Muscle of leg (tissue), 3 donors: ENCODE measurements at regions not wholly inside any gene's neighbourhood (a gene's known extent, or its start where the extent isn't known, plus 50 kb on each side); places are given as distances from the start of the nearest gene placed in this dataset.
"Not testable (repeated sequence)": the region's sequence is repeated elsewhere in the genome, so short reads cannot be mapped to it uniquely, and the experiment has no call there.

Source experiments
- DNase-seq: peaks from one replicate; pipeline ENCODE4 v3.0.0; 2013
- H3K27ac ChIP-seq: one replicate; pipeline ENCODE4 v1.5.1; 2013; ENCODE audit warnings: mild to moderate bottlenecking, low read length, control low read depth
- H3K27me3 ChIP-seq: one replicate; pipeline ENCODE4 v1.6.1; 2013; ENCODE audit warnings: low read length; ENCODE audit not compliant: control insufficient read depth, insufficient read depth
- H3K36me3 ChIP-seq: one replicate; pipeline ENCODE4 v1.6.1; 2013; ENCODE audit warnings: low read length; ENCODE audit not compliant: control insufficient read depth, insufficient read depth
- H3K4me1 ChIP-seq: one replicate; pipeline ENCODE4 v1.6.1; 2013; ENCODE audit warnings: low read length; ENCODE audit not compliant: control insufficient read depth, insufficient read depth
- H3K4me3 ChIP-seq: one replicate; pipeline ENCODE4 v1.5.1; 2013; ENCODE audit warnings: low read length, control low read depth
- H3K9me3 ChIP-seq: replicated peaks from 2 replicates; pipeline ENCODE4 v1.6.1; 2013; ENCODE audit warnings: low read depth, low read length; ENCODE audit not compliant: control insufficient read depth
- WGBS: methylation state at CpG from one replicate; pipeline ENCODE4 v1.1.5; 2013; ENCODE audit warnings: missing lambda C conversion rate; ENCODE audit not compliant: insufficient coverage; 5-methylcytosine and 5-hydroxymethylcytosine counted together

DNA sequence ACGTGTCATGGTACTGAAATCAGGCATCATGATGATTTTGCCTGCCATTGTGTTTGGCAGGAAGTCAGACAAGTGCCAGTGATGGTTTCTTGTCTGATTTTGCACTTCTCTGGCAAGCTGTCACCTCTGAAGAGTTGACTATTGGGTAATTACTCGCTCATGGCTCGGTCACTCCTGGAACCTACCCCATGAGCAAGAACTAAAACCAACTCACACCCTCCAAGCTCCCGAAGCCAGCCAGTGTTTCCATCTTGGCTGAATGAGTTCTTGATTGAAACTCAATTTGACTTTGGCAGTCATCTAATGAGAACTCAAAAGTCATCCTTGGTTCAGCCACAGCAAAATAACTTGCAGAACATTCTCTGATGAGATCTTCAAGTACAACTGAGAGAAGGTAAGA lies 103.4 kb downstream of the TBC1D26 start:
- WGBS: no CpG with 5 or more reads among the region's 4 CpGs
- DNase-seq, H3K36me3 ChIP-seq, H3K4me3 ChIP-seq, H3K27ac ChIP-seq, H3K4me1 ChIP-seq, H3K9me3 ChIP-seq, H3K27me3 ChIP-seq: not testable (repeated sequence)

DNA sequence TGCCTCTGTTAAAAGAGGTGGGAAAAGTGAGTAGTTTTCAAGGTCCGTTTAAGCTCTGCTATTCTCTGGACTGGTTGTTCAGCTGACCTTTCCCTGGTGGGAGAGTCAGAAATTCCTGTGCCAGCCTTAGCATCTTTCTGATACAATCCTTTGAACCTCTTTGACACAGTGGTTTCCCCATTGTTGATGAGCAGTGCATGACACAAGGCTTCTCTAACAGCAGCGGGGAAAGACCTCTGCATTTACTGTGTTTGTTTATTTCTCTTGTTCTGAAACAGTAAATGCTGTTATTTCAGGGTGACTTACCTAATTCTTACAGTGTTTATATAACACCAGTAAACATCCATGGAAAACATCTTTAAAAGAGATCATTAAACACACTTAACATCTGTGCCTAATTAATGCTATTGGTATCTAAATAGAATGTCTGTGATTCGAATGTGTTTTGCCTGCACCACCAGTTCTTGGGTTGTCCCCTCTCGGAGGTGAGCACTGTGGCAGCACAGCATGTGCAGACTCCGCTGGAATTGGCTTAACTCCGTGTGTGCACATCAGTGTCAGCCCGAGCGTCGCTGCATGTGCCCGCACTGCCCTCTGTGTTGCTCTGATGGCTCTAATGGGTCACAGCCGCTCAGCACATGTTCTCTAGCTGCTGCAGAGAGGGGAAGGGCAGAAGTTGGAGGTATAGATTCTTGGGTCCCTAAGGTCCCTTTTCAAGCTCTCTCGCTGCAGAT lies 104.3 kb downstream of the TBC1D26 start:
- H3K4me3 ChIP-seq, DNase-seq, H3K36me3 ChIP-seq, H3K9me3 ChIP-seq, H3K27me3 ChIP-seq, H3K27ac ChIP-seq, H3K4me1 ChIP-seq: not testable (repeated sequence)
- whole genome bisulfite sequencing: 90% methylated on average over 1 of the region's 12 CpGs

GRCh38 chr17:15836991-15837390 lies 104.9 kb downstream of the TBC1D26 start:
- WGBS: 54% methylated on average over 2 of the region's 5 CpGs
- not testable (repeated sequence) for H3K36me3 ChIP-seq, H3K9me3 ChIP-seq, H3K27me3 ChIP-seq, H3K27ac ChIP-seq, H3K4me1 ChIP-seq, DNase-seq, H3K4me3 ChIP-seq

DNA sequence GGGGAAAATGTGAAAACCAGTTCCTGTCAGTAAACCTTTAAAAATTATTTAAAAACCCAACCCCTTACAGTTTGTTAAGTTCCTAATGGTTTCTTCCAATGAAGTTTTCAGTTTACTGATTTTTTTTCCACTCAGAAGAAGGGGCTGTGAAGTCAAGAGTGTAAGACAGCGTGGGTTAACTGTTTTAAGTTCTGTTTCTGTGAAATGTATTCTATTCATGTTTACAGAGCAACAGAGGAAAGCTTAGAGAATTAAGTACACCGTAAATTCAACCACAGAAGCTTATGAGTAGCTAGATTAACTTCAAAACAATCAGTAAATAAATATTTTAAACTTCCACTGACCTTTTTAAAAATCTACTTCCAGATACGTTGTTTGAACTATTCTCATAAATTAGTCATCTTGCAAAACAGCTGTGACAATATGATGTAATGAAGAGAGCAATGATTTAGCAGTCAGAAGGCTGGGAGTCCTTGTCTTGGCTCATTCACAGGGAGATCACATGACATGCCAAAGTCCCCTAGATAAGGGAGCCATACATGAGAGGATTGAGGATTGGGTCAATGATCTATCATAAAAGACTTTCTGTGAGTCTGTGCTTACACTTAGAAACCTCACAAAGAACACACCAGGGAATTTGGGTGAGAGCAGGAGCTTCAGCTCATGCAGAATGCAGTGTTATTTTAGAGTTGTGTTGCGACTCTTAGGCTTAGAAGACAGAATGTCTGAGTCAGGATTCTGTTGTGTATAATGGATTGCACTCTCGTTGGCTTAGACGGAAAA lies 97.3 kb upstream of the ADORA2B start:
- WGBS: no CpG with 5 or more reads among the region's 6 CpGs
- H3K4me1 ChIP-seq, H3K27ac ChIP-seq, H3K36me3 ChIP-seq, H3K4me3 ChIP-seq, H3K9me3 ChIP-seq, H3K27me3 ChIP-seq: not testable (repeated sequence)
- DNase-seq: peak; percentile 11

DNA sequence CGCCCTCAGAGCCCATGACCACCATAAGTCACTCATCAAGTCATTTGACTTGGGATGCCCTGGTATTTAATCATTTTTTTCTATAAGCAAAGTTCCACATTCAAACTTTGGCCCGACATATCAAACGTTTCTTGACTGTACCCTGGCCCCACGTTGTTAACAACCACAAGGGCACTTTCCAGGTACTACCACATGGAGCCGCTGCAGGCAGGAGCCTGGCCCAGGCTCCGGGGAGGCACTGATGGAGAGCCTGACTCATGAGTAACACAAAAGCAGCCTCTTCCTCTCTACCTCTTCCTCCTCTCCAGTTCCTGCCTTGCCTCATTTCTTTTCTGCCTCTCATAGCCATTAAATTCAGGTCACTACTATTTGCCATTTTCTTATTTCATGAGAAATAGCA lies 95.9 kb upstream of the ADORA2B start:
- WGBS: no CpG with 5 or more reads among the region's 6 CpGs
- not testable (repeated sequence) for H3K4me1 ChIP-seq, H3K36me3 ChIP-seq, H3K4me3 ChIP-seq, H3K9me3 ChIP-seq, H3K27ac ChIP-seq, H3K27me3 ChIP-seq
- peak; percentile 14 for DNase-seq

- H3K4me1 ChIP-seq, H3K27ac ChIP-seq, H3K27me3 ChIP-seq, H3K36me3 ChIP-seq, H3K4me3 ChIP-seq, DNase-seq, H3K9me3 ChIP-seq: not testable (repeated sequence)
- WGBS: no CpG with 5 or more reads among the region's 2 CpGs
Observed at GRCh38 chr17:15850071-15850470, 94.9 kb upstream of the ADORA2B start.

- not testable (repeated sequence) for H3K9me3 ChIP-seq, H3K27me3 ChIP-seq
- WGBS: no CpG with 5 or more reads among the region's 3 CpGs
Observed at GRCh38 chr17:15850687-15851086, 94.2 kb upstream of the ADORA2B start.

DNA sequence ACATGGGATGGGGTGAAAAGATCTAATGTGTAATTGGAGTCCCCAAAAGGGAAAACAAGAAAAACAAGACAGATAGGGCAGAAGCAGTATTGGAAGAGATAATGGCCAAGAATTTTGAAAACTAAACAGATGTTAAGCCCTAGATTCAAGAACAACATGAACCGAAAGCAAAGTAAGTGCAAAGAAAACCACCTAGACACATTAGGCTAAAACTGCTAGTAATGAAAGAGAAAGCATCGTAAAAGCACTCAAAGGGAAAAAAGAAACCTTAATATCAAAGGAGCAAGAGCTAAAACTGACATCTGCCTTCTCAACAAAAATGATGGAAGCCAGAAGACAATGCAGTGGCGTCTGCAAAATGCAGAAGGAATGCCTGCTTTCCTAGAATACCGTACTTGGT lies 92.1 kb upstream of the ADORA2B start:
- H3K4me3 ChIP-seq: not testable (repeated sequence)
- WGBS: no CpG with 5 or more reads among the region's 4 CpGs

More at GRCh38 chr17:15850687-15851086, 94.2 kb upstream of the ADORA2B start:
- not testable (repeated sequence) for H3K27ac ChIP-seq, H3K4me1 ChIP-seq, H3K4me3 ChIP-seq, DNase-seq, H3K36me3 ChIP-seq

DNA sequence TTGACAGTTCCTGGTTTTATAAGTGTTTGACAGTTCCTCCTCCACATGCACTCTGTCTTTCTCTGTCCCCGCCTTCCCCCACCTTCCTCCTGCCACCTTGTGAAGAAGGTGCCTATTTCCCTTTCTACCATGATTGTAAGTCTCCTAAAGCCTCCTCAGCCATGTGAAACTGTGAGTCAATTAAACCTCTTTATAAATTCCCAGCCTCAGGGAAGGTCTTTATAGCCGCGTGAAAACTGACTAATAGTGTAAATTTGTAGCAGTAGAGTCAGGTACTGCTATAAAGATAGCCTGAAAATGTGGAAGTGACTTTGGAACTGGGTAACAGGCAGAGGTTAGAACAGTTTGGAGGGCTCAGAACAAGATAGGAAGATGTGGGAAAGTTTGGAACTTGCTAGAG lies 88.7 kb upstream of the ADORA2B start:
- not testable (repeated sequence) for H3K9me3 ChIP-seq, H3K4me1 ChIP-seq, H3K27me3 ChIP-seq, H3K27ac ChIP-seq, H3K4me3 ChIP-seq, H3K36me3 ChIP-seq, DNase-seq
- WGBS: no CpG with 5 or more reads among the region's 3 CpGs

More for the DNA sequence above, 92.1 kb upstream of the ADORA2B start:
- not testable (repeated sequence) for DNase-seq, H3K27me3 ChIP-seq, H3K9me3 ChIP-seq, H3K27ac ChIP-seq, H3K36me3 ChIP-seq, H3K4me1 ChIP-seq

GRCh38 chr17:15856745-15857144 lies 88.2 kb upstream of the ADORA2B start:
- H3K27me3 ChIP-seq, H3K36me3 ChIP-seq, H3K4me1 ChIP-seq, DNase-seq, H3K4me3 ChIP-seq, H3K9me3 ChIP-seq, H3K27ac ChIP-seq: not testable (repeated sequence)
- WGBS: no CpG with 5 or more reads among the region's 2 CpGs
